Kidney tubule cell (primary cell): ENCODE measurements at regions not wholly inside any gene's neighbourhood (a gene's known extent, or its start where the extent isn't known, plus 50 kb on each side); places are given as distances from the start of the nearest gene placed in this dataset.
A peak's percentile ranks its signal among the peaks of the same experiment; 100 is the strongest.
"Not testable (repeated sequence)": the region's sequence is repeated elsewhere in the genome, so short reads cannot be mapped to it uniquely, and the experiment has no call there.

Source experiments
- DNase-seq: peaks from one replicate; pipeline ENCODE4 v3.0.0-alpha.2; 2018; ENCODE audit warnings: low spot score

- DNase-seq, result no peak
Measured at GRCh38 chr4:171532968-171533367, 280.2 kb upstream of the GALNTL6 start.

GRCh38 chr4:171524903-171525302 lies 288.3 kb upstream of the GALNTL6 start:
- no peak for DNase-seq

- DNase-seq, result no peak
Measured at GRCh38 chr4:171521726-171522125, 291.5 kb upstream of the GALNTL6 start.

GRCh38 chr4:171519457-171519856 lies 293.7 kb upstream of the GALNTL6 start:
- DNase-seq, result no peak

GRCh38 chr4:171517883-171518282 lies 295.3 kb upstream of the GALNTL6 start:
- no peak for DNase-seq

GRCh38 chr4:171516694-171517093 lies 296.5 kb upstream of the GALNTL6 start:
- no peak for DNase-seq

GRCh38 chr4:171484681-171485080 lies 328.5 kb upstream of the GALNTL6 start:
- no peak for DNase-seq

GRCh38 chr4:171478181-171478580 lies 335.0 kb upstream of the GALNTL6 start:
- no peak for DNase-seq

GRCh38 chr4:171475111-171475510 lies 338.1 kb upstream of the GALNTL6 start:
- not testable (repeated sequence) for DNase-seq

GRCh38 chr4:171473155-171473554 lies 340.0 kb upstream of the GALNTL6 start:
- no peak for DNase-seq

- DNase-seq, result no peak
Measured at GRCh38 chr4:171472230-171472629, 341.0 kb upstream of the GALNTL6 start.

- DNase-seq, result no peak
Measured at GRCh38 chr4:171464499-171464898, 348.7 kb upstream of the GALNTL6 start.

GRCh38 chr4:171461191-171461590 lies 352.0 kb upstream of the GALNTL6 start:
- DNase-seq, result no peak

- no peak for DNase-seq
Measured at GRCh38 chr4:171448919-171449481, 364.2 kb upstream of the GALNTL6 start.

- no peak for DNase-seq
Measured at GRCh38 chr4:171448358-171448757, 364.8 kb upstream of the GALNTL6 start.

GRCh38 chr4:171441300-171441941 lies 371.8 kb upstream of the GALNTL6 start:
- no peak for DNase-seq

- no peak for DNase-seq
Measured at GRCh38 chr4:171433674-171434073, 379.5 kb upstream of the GALNTL6 start.

GRCh38 chr4:171432536-171432935 lies 380.7 kb upstream of the GALNTL6 start:
- no peak for DNase-seq

- DNase-seq, result no peak
Measured at GRCh38 chr4:171430495-171430894, 382.7 kb upstream of the GALNTL6 start.

GRCh38 chr4:171397175-171397574 lies 416.0 kb upstream of the GALNTL6 start:
- DNase-seq, result no peak

- no peak for DNase-seq
Measured at GRCh38 chr4:171390626-171391025, 422.6 kb upstream of the GALNTL6 start.

GRCh38 chr4:171378323-171378722 lies 434.9 kb upstream of the GALNTL6 start:
- peak; percentile 7 for DNase-seq

GRCh38 chr4:171376724-171377123 lies 436.5 kb upstream of the GALNTL6 start:
- no peak for DNase-seq

GRCh38 chr4:171353535-171353934 lies 459.7 kb upstream of the GALNTL6 start:
- no peak for DNase-seq
